HG03175 (cell line): ENCODE measurements at regions not wholly inside any gene's neighbourhood (a gene's known extent, or its start where the extent isn't known, plus 50 kb on each side); places are given as distances from the start of the nearest gene placed in this dataset.
A peak's percentile ranks its signal among the peaks of the same experiment; 100 is the strongest.

Experiments used
- ATAC-seq: cut with Tn5 transposase; IDR thresholded peaks from one replicate; pipeline ENCODE4 v1.9.1; 2021; ENCODE audit warnings: mild to moderate bottlenecking, moderate library complexity; ENCODE audit not compliant: unreplicated experiment

GRCh38 chr3:145721273-145721805 lies 439.6 kb downstream of the PLOD2 start:
- ATAC-seq, result no peak

- no peak for ATAC-seq
Observed at GRCh38 chr3:145721815-145722214, 439.2 kb downstream of the PLOD2 start.

GRCh38 chr3:145727476-145727875 lies 433.5 kb downstream of the PLOD2 start:
- ATAC-seq, result no peak

- no peak for ATAC-seq
Observed at GRCh38 chr3:145735631-145736030, 425.4 kb downstream of the PLOD2 start.

- no peak for ATAC-seq
Observed at GRCh38 chr3:145737952-145738351, 423.0 kb downstream of the PLOD2 start.

- ATAC-seq, result no peak
Observed at GRCh38 chr3:145739926-145740325, 421.1 kb downstream of the PLOD2 start.

- ATAC-seq, result no peak
Observed at GRCh38 chr3:145750657-145751056, 410.3 kb downstream of the PLOD2 start.

- no peak for ATAC-seq
Observed at GRCh38 chr3:145752576-145752975, 408.4 kb downstream of the PLOD2 start.

- no peak for ATAC-seq
Observed at GRCh38 chr3:145754605-145755289, 406.2 kb downstream of the PLOD2 start.

GRCh38 chr3:145760036-145760435 lies 400.9 kb downstream of the PLOD2 start:
- ATAC-seq, result no peak

GRCh38 chr3:145767909-145768308 lies 393.1 kb downstream of the PLOD2 start:
- no peak for ATAC-seq

- peak; percentile 71 for ATAC-seq
Observed at GRCh38 chr3:145776782-145777408, 384.1 kb downstream of the PLOD2 start.

- ATAC-seq, result no peak
Observed at GRCh38 chr3:145780301-145780700, 380.7 kb downstream of the PLOD2 start.

- no peak for ATAC-seq
Observed at GRCh38 chr3:145785668-145786067, 375.3 kb downstream of the PLOD2 start.

GRCh38 chr3:145798007-145798406 lies 363.0 kb downstream of the PLOD2 start:
- no peak for ATAC-seq

- ATAC-seq, result no peak
Observed at GRCh38 chr3:145798696-145799537, 362.1 kb downstream of the PLOD2 start.

GRCh38 chr3:145801696-145802095 lies 359.3 kb downstream of the PLOD2 start:
- no peak for ATAC-seq

- no peak for ATAC-seq
Observed at GRCh38 chr3:145807990-145808389, 353.0 kb downstream of the PLOD2 start.

GRCh38 chr3:145812391-145812790 lies 348.6 kb downstream of the PLOD2 start:
- no peak for ATAC-seq

GRCh38 chr3:145815707-145816413 lies 345.1 kb downstream of the PLOD2 start:
- no peak for ATAC-seq
